Islet precursor cell (in vitro differentiated cells): ENCODE measurements at regions not wholly inside any gene's neighbourhood (a gene's known extent, or its start where the extent isn't known, plus 50 kb on each side); places are given as distances from the start of the nearest gene placed in this dataset.

Experiments
- DNase-seq: peaks from one replicate; pipeline ENCODE4 v3.0.0-alpha.2; 2018

- no peak for DNase-seq
Observed at GRCh38 chr7:25830215-25830614, 321.8 kb upstream of the NFE2L3 start.

GRCh38 chr7:25831062-25831691, 320.8 kb upstream of the NFE2L3 start:
- DNase-seq, result no peak

DNA sequence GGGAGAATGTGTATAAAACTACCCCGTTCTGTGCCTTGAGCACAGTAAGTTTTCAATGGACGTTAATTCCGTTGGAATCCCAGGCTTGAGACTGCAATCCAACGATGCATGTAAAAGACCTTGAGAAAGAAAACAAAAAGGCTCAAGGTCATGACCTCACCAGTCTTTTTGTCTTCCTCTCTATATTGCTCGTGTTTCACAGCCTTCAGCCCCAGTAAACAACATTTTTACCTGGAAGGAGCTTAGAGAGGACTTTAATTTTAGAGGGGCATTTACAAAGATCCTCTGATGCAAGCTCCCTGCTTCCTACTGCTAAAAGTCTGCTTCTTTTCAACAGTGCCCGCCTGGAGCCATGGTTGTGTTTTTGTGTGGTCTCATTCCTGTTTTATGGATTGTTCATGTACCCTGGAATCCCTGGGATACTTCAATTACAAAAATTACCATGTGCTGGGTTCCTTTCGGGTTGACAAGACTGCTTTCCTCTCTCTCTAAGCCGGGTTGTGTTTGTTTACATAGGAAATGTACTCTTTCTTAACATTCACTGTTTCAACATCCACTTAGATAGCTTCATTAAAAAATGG, 320.1 kb upstream of the NFE2L3 start:
- DNase-seq, result no peak

DNA sequence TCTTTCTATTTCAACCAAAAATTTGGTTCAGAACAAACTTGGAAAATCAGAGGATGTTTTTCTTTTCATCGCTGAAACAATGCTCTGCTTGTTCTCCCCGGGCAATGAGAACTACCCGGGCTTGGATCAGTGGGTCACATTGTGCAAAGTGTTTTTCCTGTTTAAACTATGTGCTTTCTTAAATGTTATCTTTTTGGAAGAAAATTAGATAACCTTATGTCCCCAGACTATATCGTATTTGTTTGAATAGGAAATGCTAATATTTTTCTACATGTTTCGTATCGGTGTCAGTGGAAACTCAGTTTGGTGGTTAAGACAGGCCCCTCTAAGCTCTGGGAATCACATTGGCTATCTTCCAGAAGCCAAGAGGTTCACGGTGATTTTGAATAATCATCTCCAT, 319.5 kb upstream of the NFE2L3 start:
- no peak for DNase-seq

DNA sequence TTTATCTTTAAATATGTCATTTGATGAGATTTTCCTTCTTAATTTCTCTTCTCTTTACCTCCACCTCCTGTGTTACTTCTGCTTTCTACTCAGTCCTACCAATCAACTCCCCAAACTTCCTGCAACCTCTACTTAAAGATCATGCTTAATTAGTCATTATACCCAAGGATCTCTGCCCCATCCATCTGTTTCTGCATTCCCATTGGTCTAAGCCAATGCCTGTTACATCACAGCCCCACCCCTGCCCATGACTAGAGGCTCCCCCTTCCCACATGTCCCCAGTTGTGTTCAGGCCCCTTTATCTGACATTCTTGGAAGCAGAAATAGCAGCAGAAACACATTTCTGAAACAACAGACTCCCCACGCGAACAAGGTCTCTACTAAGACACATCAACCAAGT, 319.1 kb upstream of the NFE2L3 start:
- no peak for DNase-seq

DNA sequence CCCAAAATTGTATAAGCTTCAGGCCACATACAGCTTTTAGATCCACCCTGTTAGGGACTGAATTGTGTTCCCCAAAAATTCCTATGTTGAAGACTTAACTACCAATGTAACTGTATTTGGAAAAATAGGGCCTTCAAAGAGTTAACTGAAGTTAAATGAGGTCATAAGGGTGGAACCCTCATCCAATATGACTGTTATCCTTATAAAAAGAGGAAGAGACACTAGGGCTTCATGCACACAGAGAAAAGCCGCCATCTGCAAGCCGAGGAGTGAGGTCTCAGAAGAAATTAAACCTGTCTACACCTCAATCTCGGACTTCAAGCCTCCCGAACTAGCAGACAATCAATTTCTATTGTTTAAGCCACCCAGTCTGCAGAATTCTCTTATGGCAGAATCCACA, 317.9 kb upstream of the NFE2L3 start:
- DNase-seq, result no peak

DNA sequence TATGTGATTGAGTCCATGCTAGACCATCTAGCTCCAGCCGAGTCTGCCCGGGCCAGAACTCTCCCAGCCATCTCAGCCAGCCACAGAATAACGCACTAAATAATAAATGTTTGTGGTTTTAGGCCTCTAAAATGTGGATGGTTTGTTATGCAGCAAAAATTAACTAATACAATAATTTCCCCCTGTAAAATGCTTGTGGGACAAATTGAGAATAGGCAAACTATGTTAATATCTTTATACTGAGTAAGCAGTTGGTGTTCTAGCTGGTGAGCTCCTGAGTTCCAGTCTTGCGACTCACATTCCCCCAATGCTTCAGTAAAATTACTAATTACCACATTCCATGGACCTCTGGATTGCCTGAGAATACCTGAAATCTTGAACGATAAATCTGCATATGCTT, 316.8 kb upstream of the NFE2L3 start:
- no peak for DNase-seq

DNA sequence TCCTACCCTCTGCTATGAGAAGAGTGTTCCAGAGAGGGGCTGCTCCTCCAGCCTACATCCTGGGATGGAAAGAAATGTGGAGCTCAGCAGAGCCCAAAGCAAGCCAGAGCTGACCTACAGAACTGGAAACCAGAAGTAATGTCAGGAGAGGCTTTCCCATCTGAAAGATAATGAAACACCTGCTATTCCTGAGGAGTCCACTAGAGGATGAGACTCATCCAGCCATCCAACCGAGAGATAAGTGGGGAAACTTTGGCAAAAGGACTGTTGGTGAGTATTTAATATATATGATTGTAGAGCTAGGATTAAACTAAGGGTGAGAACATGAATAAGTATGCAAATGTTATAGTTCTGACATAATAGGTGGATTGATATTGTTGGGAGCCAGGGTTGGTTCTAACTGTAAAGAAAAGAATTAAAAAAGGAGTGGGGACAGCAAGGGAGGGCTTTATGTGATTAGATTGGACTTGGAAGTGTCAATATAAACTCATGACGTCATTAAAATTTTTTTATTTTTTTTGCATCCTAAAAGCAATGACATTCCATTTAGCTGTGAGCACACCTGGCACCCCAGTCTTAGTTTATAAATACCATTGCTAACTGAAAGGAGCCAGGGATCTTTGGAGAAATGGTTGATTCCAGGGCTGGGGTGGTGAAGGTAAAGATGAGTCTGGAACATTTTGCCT, 312.8 kb upstream of the NFE2L3 start:
- DNase-seq, result no peak

- no peak for DNase-seq
Observed at GRCh38 chr7:25840209-25840792, 311.7 kb upstream of the NFE2L3 start.

DNA sequence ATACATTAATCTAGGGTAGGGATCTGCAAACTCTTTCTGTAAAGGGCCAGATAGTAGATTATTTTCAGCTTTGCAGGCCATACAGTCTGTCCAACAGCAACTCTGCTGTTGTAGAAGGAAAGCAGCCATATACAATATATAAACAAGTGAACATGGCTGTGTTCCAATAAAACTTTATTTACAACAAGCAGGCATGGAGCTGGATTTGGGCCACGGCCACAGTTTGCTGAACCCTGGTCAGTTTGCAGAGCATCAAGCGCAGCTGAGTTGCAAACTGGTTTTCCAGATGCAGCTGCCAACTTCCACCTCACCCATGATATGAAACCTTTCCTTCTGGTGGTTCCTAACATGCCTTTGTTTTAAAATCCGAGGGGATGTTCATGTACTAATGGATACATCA, 310.4 kb upstream of the NFE2L3 start:
- no peak for DNase-seq

DNA sequence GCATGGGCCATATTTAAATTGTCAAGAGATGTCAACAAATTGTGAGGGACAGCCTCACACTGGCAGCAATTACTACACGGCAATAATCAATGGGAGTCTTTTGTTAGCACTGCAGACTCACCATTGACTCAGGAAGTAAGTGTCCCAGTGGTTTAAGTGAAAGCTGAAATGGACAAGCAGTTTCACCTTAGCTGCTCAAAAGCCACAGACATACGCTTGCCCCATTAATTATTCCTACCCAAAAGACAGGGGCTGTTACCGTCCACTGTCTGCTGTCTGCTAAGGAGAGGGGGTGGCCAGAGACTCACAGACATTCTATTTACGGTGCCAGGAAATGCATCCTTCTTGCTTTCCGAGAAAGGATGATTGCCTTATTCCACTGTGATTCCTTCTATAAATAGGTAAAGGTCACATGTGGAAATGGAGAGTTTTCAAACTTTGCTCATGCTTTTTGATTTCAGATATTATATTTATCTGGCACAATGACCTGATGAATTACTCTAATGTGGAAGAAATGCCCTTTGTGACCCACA, 309.7 kb upstream of the NFE2L3 start:
- DNase-seq, result peak; percentile 77

DNA sequence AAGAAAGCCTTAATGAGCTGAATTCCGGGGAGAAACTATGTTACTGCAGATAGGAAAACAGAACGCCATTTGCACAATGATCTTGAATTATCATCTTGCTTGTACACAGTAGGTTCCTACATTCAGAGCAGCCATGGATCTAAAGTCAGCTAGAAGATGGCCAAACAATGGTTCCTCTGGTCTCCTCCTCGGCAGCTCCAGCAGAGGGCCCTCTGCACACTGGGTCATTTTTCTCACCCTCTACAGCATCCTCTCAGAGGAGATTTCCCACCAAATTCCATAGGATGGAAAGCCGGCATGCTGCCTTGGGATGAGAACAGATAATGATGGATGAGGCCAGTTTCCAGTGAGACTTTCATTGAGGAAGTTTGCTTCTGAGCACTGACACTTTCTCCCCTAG, 308.5 kb upstream of the NFE2L3 start:
- DNase-seq, result no peak

DNA sequence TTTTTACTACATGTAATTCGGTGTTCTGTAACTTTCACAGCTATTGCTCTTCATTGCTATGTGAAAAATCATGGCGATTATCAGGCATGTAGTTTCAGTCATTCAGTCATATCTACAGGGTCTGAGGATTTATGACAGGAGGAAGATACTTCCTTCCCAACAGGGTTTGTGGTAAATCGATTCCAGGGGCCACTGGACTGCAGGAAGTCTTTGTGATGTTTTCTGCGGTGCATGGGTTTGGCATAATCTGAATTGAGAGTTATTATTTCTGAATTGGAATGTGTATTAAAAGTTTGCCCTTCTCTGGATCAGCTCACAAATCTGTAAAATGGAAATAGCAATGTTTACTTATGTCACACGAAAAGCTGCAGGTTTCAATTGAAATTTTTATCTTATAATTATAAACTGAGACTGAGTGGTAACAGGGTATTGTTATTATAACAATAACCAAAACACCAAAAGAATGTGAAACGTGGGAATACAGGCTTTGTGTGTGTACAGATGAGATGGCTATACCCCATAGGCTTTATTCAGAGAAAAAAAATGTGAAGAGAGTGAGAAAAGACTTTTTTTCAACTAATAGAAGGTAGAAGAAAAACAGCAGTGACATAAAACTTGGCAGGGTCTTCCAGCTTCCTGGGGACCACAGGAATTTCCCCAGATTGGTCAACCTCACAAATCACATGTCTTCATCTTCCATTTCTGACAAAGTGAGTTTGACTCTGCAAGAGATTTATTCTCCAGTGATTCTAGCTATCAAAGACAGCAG, 307.7 kb upstream of the NFE2L3 start:
- no peak for DNase-seq

GRCh38 chr7:25845464-25845863, 306.5 kb upstream of the NFE2L3 start:
- DNase-seq, result peak; percentile 65

DNA sequence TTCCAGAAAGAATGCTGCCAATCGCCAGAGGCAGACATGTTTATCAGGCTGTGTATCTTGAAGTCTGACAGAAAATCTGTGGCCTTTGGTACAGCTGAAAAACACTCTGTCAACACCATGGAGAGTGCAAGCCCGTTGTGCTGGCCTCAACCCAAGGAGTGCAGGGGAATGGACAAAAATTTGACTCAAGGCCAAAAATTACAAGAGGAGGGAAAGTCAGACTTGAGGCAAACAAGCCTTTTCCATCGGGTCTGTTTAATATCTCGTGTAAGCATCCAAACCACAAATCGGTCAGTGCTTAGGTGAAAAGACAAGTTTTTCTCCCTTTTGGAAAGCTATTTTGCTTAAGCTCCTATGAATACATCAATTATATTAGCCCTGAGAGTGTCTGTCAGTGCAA, 305.3 kb upstream of the NFE2L3 start:
- DNase-seq, result no peak

DNA sequence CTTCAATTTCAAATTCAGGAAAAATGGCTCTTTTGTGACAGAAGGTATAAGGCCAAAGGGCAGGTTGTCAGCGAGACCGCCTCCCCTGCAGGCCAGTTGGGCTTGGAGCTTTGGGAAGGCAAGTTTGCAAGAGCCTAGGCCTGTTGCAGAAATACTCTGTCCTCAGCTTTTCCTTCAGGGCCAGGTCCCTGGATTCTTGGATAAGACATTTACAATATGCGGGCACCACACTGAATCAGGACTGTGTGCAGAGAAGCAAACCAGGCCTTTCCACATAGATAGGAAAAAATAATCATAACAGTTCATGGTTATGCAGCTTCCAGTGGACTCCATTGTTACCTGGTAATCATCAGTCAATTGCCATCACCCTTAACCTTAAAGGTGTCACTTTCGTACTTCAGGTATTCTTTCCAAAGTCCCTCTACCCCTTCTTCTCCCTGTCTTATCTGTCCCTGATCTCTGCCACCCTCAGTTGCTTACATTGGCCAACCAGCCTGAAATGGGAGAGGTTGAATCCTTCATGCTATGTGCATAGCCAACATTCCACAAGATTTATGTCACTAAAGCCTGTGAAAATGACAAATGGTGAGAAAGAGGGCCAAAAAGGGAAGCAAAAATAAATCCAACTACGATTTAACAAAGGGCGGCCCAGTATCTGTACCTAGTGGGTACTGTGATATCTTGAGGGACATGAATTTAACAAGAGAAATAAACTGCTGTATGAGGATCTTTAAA, 304.5 kb upstream of the NFE2L3 start:
- DNase-seq, result no peak

GRCh38 chr7:25849500-25850184, 302.4 kb upstream of the NFE2L3 start:
- DNase-seq, result peak; percentile 93

GRCh38 chr7:25850216-25850615, 301.8 kb upstream of the NFE2L3 start:
- no peak for DNase-seq

DNA sequence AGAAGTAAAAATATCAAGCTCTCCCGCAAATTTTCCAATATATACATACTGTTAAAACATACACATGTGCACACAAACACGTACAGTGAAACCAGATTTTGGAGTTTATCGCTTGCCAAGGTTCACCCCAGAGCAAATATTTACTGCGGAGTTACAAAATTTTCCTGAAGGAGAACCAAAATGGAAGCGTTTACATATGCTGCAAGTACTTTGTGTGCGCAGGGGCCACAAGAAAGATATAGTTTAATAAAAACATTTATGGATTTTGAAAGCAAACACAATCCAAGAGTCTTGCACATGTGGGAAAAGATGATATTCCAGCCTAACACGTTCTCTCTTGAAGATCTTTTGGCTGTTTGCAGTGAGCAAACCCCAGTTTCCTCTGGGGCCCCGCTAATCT, 301.3 kb upstream of the NFE2L3 start:
- DNase-seq, result no peak

- DNase-seq, result peak; percentile 94
Observed at GRCh38 chr7:25851332-25852210, 300.4 kb upstream of the NFE2L3 start.
